H9 (cell line): ENCODE measurements at regions not wholly inside any gene's neighbourhood (a gene's known extent, or its start where the extent isn't known, plus 50 kb on each side); places are given as distances from the start of the nearest gene placed in this dataset.

Source experiments
- DNase-seq: peaks from one replicate; pipeline ENCODE4 v3.0.0-alpha.2; 2017
- H2AFZ ChIP-seq: one replicate; pipeline ENCODE4 v1.6.1; 2013; ENCODE audit warnings: mild to moderate bottlenecking, low read length, control low read depth, moderate library complexity
- H2AK5ac ChIP-seq: 2 replicates; pipeline ENCODE4 v1.6.1; 2013; ENCODE audit warnings: low read length, control low read depth, mixed read lengths; ENCODE audit not compliant: insufficient read length
- H2BK120ac ChIP-seq: one replicate; pipeline ENCODE4 v1.6.1; 2013; ENCODE audit warnings: low read depth, mild to moderate bottlenecking, low read length, control low read depth, inconsistent platforms; ENCODE audit not compliant: poor library complexity, severe bottlenecking
- H2BK12ac ChIP-seq: 2 replicates; pipeline ENCODE4 v1.6.1; 2013; ENCODE audit warnings: low read length, control low read depth, mixed read lengths, low read depth; ENCODE audit not compliant: insufficient read length
- H2BK15ac ChIP-seq: 2 replicates; pipeline ENCODE4 v1.6.1; 2013; ENCODE audit warnings: low read depth, low read length, control low read depth
- H2BK20ac ChIP-seq: one replicate; pipeline ENCODE4 v1.6.1; 2013; ENCODE audit warnings: low read depth, mild to moderate bottlenecking, low read length, control low read depth, inconsistent platforms; ENCODE audit not compliant: poor library complexity, severe bottlenecking
- H2BK5ac ChIP-seq: 2 replicates; pipeline ENCODE4 v1.6.1; 2013; ENCODE audit warnings: low read length, control low read depth, mixed read lengths; ENCODE audit not compliant: insufficient read length
- H3K14ac ChIP-seq: 2 replicates; pipeline ENCODE4 v1.6.1; 2013; ENCODE audit warnings: low read length, control low read depth; ENCODE audit not compliant: insufficient read depth
- H3K18ac ChIP-seq: 2 replicates; pipeline ENCODE4 v1.6.1; 2013; ENCODE audit warnings: low read depth, mild to moderate bottlenecking, mixed read lengths, low read length, control low read depth; ENCODE audit not compliant: insufficient read length
- H3K23ac ChIP-seq: 2 replicates; pipeline ENCODE4 v1.6.1; 2013; ENCODE audit warnings: low read length, control low read depth, mixed read lengths, low read depth; ENCODE audit not compliant: insufficient read length
- H3K23me2 ChIP-seq: 2 replicates; pipeline ENCODE4 v1.6.1; 2013; ENCODE audit warnings: low read depth, mild to moderate bottlenecking, mixed read lengths, low read length, control low read depth; ENCODE audit not compliant: insufficient read length, poor library complexity, severe bottlenecking
- H3K27ac ChIP-seq: 2 replicates; pipeline ENCODE4 v1.5.1; 2013; ENCODE audit warnings: low read length, control low read depth, mixed read lengths, low read depth; ENCODE audit not compliant: insufficient read length
- H3K27me3 ChIP-seq: 2 replicates; pipeline ENCODE4 v1.6.1; 2013; ENCODE audit warnings: low read length, control low read depth, inconsistent platforms; ENCODE audit not compliant: insufficient read depth
- H3K4ac ChIP-seq: 2 replicates; pipeline ENCODE4 v1.6.1; 2013; ENCODE audit warnings: low read depth, mild to moderate bottlenecking, control low read depth, inconsistent platforms, low read length, moderate library complexity
- H3K4me1 ChIP-seq: 2 replicates; pipeline ENCODE4 v1.6.1; 2013; ENCODE audit warnings: low read length, control low read depth, inconsistent platforms; ENCODE audit not compliant: insufficient read depth
- H3K4me2 ChIP-seq: 2 replicates; pipeline ENCODE4 v1.6.1; 2013; ENCODE audit warnings: low read length, control low read depth, mixed read lengths; ENCODE audit not compliant: insufficient read length, insufficient read depth
- H3K56ac ChIP-seq: 2 replicates; pipeline ENCODE4 v1.6.1; 2013; ENCODE audit warnings: low read depth, mild to moderate bottlenecking, mixed read lengths, low read length, control low read depth; ENCODE audit not compliant: insufficient read length
- H3K79me1 ChIP-seq: 2 replicates; pipeline ENCODE4 v1.6.1; 2013; ENCODE audit warnings: low read depth, mild to moderate bottlenecking, moderate library complexity, low read length, control low read depth, inconsistent platforms; ENCODE audit not compliant: insufficient read depth, poor library complexity, severe bottlenecking
- H3K79me2 ChIP-seq: 2 replicates; pipeline ENCODE4 v1.6.1; 2013; ENCODE audit warnings: low read length, control low read depth, inconsistent platforms; ENCODE audit not compliant: insufficient read depth
- H3K9ac ChIP-seq: 2 replicates; pipeline ENCODE4 v1.6.1; 2013; ENCODE audit warnings: low read length, control low read depth, mixed read lengths; ENCODE audit not compliant: insufficient read length; ENCODE audit errors: extremely low read depth
- H3K9me3 ChIP-seq: one replicate; pipeline ENCODE4 v1.6.1; 2013; ENCODE audit warnings: low read depth, low read length, inconsistent platforms; ENCODE audit not compliant: control insufficient read depth
- H3T11ph ChIP-seq: one replicate; pipeline ENCODE4 v1.6.1; 2013; ENCODE audit warnings: mild to moderate bottlenecking, low read length, control low read depth, inconsistent platforms
- H4K20me1 ChIP-seq: one replicate; pipeline ENCODE4 v1.6.1; 2013; ENCODE audit not compliant: control insufficient read depth, insufficient read length, insufficient read depth
- H4K5ac ChIP-seq: 2 replicates; pipeline ENCODE4 v1.6.1; 2013; ENCODE audit warnings: low read depth, mild to moderate bottlenecking, mixed read lengths, low read length, control low read depth; ENCODE audit not compliant: insufficient read length
- H4K8ac ChIP-seq: replicated peaks from 2 replicates; pipeline ENCODE4 v1.6.1; 2013; ENCODE audit warnings: low read length, control low read depth, mixed read lengths, low read depth; ENCODE audit not compliant: insufficient read length
- H4K91ac ChIP-seq: 2 replicates; pipeline ENCODE4 v1.6.1; 2013; ENCODE audit warnings: low read depth, mild to moderate bottlenecking, moderate library complexity, mixed read lengths, low read length, control low read depth; ENCODE audit not compliant: insufficient read length
- H3K27ac Mint-ChIP-seq, 3 experiments: 2 replicates in 2 of 3; 3 replicates in 1 of 3; pipeline ENCODE4 v1.8.0; 2020 to 2021; ENCODE audit warnings: mixed read lengths in 3 of 3, mild to moderate bottlenecking in 1 of 3, moderate library complexity in 1 of 3
- H3K27me3 Mint-ChIP-seq: 2 replicates; pipeline ENCODE4 v1.8.0; 2021; ENCODE audit warnings: low read depth, mild to moderate bottlenecking, moderate library complexity, mixed read lengths
- H3K36me3 Mint-ChIP-seq, 3 experiments: 2 replicates in 2 of 3; 3 replicates in 1 of 3; pipeline ENCODE4 v1.8.0; 2020 to 2021; ENCODE audit warnings: low read depth in 3 of 3, mixed read lengths in 3 of 3; ENCODE audit not compliant: insufficient read depth in 1 of 3
- H3K4me1 Mint-ChIP-seq, 2 experiments: 2 replicates each; pipeline ENCODE4 v1.8.0; 2020; ENCODE audit warnings: mixed read lengths in 2 of 2
- H3K4me3 Mint-ChIP-seq, 2 experiments: 2 replicates in 1 of 2; 3 replicates in 1 of 2; pipeline ENCODE4 v1.8.0; 2020 to 2021; ENCODE audit warnings: mild to moderate bottlenecking in 2 of 2, mixed read lengths in 2 of 2, moderate library complexity in 1 of 2
- H3K9me3 Mint-ChIP-seq, 2 experiments: 2 replicates in 1 of 2; 3 replicates in 1 of 2; pipeline ENCODE4 v1.8.0; 2020; ENCODE audit warnings: mild to moderate bottlenecking in 2 of 2, mixed read lengths in 2 of 2, moderate library complexity in 1 of 2
- CTCF ChIP-seq: fragments of 200-600 bp; sonication (generic); conservative IDR thresholded peaks from 3 replicates; pipeline ENCODE4 v1.8.0; 2021; ENCODE audit warnings: antibody characterized with exemption, mild to moderate bottlenecking
- WGBS: extraction: QIAGEN DNeasy Blood & Tissue Kit; methylation state at CpG from one replicate; pipeline ENCODE4 v1.1.7; 2013; ENCODE audit warnings: missing lambda C conversion rate, low lambda C conversion rate, mixed read lengths; ENCODE audit not compliant: insufficient read length; ENCODE audit errors: extremely low coverage; 5-methylcytosine and 5-hydroxymethylcytosine counted together

GRCh38 chr14:97210202-97210601, 413.0 kb downstream of the VRK1 start:
- Histone ChIP-seq H3K27me3 (no peaks in the 10 kb centered on the region), H3K23me2 (no peaks in the 10 kb centered on the region), H3K4me2 (no peak overlapping the region), H2BK12ac (no peak overlapping the region), H2BK5ac (no peak overlapping the region), H3K27ac (no peak overlapping the region), H3K4ac (no peak overlapping the region), H3K56ac (no peak overlapping the region), H3K79me2 (no peaks in the 10 kb centered on the region), H3K9me3 (no peaks in the 10 kb centered on the region), H3K4me1 (no peaks in the 10 kb centered on the region), H4K20me1 (no peaks in the 10 kb centered on the region), H2AK5ac (no peak overlapping the region), H2AFZ (no peak overlapping the region), H3K23ac (no peak overlapping the region), H2BK15ac (no peak overlapping the region), H3K79me1 (no peaks in the 10 kb centered on the region), H2BK120ac (no peak overlapping the region), H4K91ac (no peak overlapping the region), H3T11ph (no peak overlapping the region), H4K5ac (no peak overlapping the region), H3K14ac (no peak overlapping the region), H3K18ac (no peak overlapping the region), H4K8ac (no peak overlapping the region), H3K9ac (no peak overlapping the region), H2BK20ac (no peak overlapping the region)
- Mint-ChIP-seq H3K9me3 (no peaks in the 10 kb centered on the region), H3K27me3 (peaks cover 2% of the 10 kb centered on the region), H3K27ac (no peak overlapping the region), H3K36me3 (no peaks in the 10 kb centered on the region), H3K4me3 (no peak overlapping the region), H3K4me1 (peaks cover 0 to under 1% of the 10 kb centered on the region in 2 experiments; a peak in 1 of 4 replicates)
- no peak for DNase-seq
- WGBS = no CpG with 5 or more reads among the region's 1 CpG
- no peak for TF ChIP-seq CTCF
